GM13977 (cell line): ENCODE measurements at regions not wholly inside any gene's neighbourhood (a gene's known extent, or its start where the extent isn't known, plus 50 kb on each side); places are given as distances from the start of the nearest gene placed in this dataset.
"Not testable (repeated sequence)": the region's sequence is repeated elsewhere in the genome, so short reads cannot be mapped to it uniquely, and the experiment has no call there.

Experiments
- DNase-seq: peaks from one replicate; pipeline ENCODE4 v3.0.0; 2012; ENCODE audit warnings: low spot score
- CTCF ChIP-seq: IDR thresholded peaks from 2 replicates; pipeline ENCODE4 v1.5.1; 2012; ENCODE audit warnings: mild to moderate bottlenecking, control low read depth; ENCODE audit not compliant: insufficient read depth; ENCODE audit errors: extremely low read depth, missing control alignments
- in situ Hi-C: fragments of 300-500 bp; cut with MboI; formaldehyde crosslinking; loops from one replicate; pipeline ENCODE4 v1.12.0; 2022; ENCODE audit warnings: low sequenced_read_pairs, low pct_unique_long_range_greater_than_20kb, mixed read lengths, inconsistent platforms; ENCODE audit not compliant: unreplicated experiment

- DNase-seq: no peak
- no peak for TF ChIP-seq CTCF
- in situ Hi-C loops: no loop called here
Observed at GRCh38 chr7:29723599-29723998, 82.7 kb upstream of the WIPF3 start.

- DNase-seq, in situ Hi-C loops: not testable (repeated sequence)
Observed at GRCh38 chr7:29729534-29730165, 76.7 kb upstream of the WIPF3 start.

DNA sequence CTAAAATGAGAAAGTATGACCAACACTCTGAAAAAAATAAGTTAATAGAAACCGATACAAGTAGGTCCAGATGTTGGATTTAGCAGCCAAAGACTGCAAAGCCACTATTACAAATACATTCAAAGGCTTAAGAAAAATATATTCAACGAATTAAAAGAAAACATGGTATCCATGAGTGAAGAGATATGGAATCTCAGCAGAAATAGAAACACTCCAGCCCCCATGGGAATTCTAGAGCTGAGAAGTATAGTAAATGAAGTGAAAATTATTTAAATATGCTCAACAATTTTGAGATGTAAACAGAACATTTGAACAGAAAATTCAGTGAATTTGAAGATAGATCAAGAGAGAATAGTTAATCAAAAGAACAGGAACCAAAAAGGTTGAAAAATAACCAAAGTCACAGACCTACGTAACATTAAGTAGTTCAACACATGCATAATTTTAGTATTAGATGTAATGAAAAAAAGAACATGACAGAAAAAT, 72.0 kb upstream of the WIPF3 start:
- TF ChIP-seq CTCF: no peak
- in situ Hi-C loops: no loop called here
- DNase-seq: no peak

DNA sequence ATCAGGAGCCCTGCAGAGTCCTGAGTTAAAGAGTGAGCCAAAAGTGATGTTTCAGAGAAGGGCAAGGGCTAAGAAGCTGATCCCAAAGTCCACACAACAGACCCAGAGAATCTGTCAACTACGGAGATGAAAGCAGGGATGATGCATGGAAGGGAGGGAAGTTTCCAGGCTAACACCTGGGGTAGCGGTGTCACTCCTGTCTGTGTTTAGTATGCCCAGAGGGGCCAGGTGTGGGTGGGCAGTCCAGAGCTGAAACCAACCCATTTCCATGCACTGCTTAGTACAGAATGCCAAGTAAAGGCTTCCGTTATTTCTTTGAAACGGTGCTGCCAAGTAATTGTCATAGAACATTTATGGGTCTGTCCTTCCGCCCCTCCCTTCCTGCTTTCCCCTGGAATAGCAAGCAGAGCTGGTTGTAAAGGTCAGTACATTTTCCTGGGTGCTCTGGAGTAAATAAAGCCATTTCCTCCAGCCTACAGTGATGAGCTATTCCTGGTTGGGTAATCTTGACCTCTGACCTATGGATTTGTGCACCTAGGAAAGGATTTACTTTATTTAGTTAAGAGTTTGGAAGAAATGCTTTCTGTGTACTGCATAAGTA, 58.6 kb upstream of the WIPF3 start:
- DNase-seq, in situ Hi-C loops: not testable (repeated sequence)

- peak; percentile 39 for TF ChIP-seq CTCF
- no peak for DNase-seq
- in situ Hi-C loops: no loop called here
Observed at GRCh38 chr7:29748286-29749099, 57.8 kb upstream of the WIPF3 start.

DNA sequence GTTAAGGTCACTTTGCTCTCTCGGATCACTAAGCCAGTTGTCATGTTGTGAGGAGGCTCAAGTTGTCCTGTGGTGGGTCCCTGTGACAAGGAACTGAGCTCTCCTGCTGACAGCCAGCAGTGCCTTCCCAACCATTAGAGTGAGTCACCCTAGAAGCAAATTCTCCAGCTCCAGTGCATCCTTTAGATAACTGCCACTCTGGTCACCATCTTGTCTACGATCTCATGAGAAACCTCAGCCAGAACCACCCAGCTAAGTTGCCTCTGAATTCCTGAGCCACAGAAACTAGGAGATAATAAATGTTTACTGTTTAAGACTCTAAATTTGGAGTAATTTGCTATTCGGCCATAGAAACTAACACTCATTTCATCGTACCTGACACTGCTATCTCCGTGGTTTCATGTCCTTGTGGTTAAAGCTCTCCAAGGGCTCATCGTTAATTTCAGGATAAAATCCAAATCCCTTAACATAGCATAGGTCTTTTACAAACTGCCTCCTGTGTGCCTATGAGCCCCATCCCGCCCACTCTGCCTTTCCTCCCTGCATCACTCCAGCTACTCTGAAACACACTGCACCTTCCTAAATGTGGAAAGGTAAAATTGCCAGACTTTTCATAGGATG, 56.5 kb upstream of the WIPF3 start:
- TF ChIP-seq CTCF: no peak
- no peak for DNase-seq
- in situ Hi-C loops: loop anchor here (25.0 kb wide), 1 partner anchor 312 kb away; no protein-coding TSS in a partner anchor

- in situ Hi-C loops: loop anchor here (25.0 kb wide), 1 partner anchor 312 kb away; no protein-coding TSS in a partner anchor
- DNase-seq: not testable (repeated sequence)
Observed at GRCh38 chr7:29750373-29750940, 55.9 kb upstream of the WIPF3 start.

- DNase-seq: not testable (repeated sequence)
- in situ Hi-C loops: loop anchor here (25.0 kb wide), 1 partner anchor 311 kb away; no protein-coding TSS in a partner anchor
Observed at GRCh38 chr7:29751012-29751411, 55.3 kb upstream of the WIPF3 start.
